HG03039 (cell line): ENCODE measurements at regions not wholly inside any gene's neighbourhood (a gene's known extent, or its start where the extent isn't known, plus 50 kb on each side); places are given as distances from the start of the nearest gene placed in this dataset.
A peak's percentile ranks its signal among the peaks of the same experiment; 100 is the strongest.
"Not testable (repeated sequence)": the region's sequence is repeated elsewhere in the genome, so short reads cannot be mapped to it uniquely, and the experiment has no call there.

Experiments used
- ATAC-seq: cut with Tn5 transposase; IDR thresholded peaks from one replicate; pipeline ENCODE4 v1.9.1; 2021; ENCODE audit warnings: mild to moderate bottlenecking, moderate library complexity; ENCODE audit not compliant: unreplicated experiment

DNA sequence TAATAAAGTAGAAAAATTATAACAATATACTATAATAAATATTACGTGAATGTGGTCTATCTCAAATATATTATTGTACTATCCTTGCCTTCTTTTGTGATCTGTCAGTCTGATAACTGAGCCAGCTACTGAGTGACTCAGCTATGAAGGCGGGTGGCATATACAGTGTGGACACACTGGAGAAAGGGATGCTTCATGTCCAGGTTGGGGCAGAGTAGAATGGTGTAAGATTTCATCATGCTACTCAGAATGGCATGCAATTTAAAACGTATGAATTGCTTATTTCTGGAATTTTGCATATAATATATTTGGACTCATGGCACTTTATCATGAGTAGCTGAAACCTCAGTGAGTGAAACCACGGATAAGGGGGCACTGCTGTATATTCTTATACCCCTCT is 172.9 kb upstream of the TBC1D5 start:
- ATAC-seq, result no peak

- no peak for ATAC-seq
Observed at GRCh38 chr3:17913359-17913758, 170.9 kb upstream of the TBC1D5 start.

GRCh38 chr3:17911986-17912760 is 169.7 kb upstream of the TBC1D5 start:
- no peak for ATAC-seq

DNA sequence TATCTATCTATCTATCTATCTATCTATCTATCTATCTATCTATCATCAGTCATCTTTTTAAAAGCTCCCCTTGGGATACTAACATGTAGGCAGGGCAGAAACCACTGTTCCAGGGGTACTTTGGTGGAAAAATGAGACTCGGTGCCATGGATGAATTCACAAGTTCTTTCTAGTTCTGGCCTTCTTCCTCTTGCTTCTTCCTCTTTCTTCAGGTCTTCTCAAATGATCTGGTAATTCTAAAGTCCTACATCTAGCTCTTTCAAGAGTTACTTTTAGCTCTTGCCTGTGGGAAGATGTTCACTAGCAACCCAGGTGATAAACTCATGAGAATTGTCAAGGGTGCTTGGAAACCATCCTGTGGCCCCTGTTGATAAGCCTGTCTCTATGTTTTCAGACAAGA is 168.5 kb upstream of the TBC1D5 start:
- ATAC-seq, result no peak

DNA sequence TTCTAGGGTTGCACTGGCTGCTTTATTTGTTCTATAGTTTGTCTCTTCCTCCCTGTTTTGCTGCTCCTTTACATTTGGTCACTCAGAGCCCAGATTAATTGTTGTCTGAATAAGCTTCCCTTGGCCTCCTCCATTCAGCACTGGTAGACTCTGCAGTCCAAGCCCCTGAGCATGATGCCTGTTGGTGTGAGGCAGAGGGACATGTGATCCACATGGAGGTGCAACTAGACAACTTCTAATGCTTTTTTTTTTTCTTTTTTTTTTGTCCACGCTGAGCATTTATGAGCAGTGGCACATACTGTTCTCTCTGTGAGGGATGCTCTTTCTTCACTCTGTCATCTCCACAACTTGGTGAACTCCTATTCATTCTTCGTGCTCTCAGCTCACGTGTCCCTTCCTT is 167.3 kb upstream of the TBC1D5 start:
- ATAC-seq, result no peak

- ATAC-seq, result no peak
Observed at GRCh38 chr3:17908399-17909191, 166.2 kb upstream of the TBC1D5 start.

- ATAC-seq, result no peak
Observed at GRCh38 chr3:17905996-17906395, 163.6 kb upstream of the TBC1D5 start.

GRCh38 chr3:17901893-17902292 is 159.5 kb upstream of the TBC1D5 start:
- ATAC-seq, result no peak

- no peak for ATAC-seq
Observed at GRCh38 chr3:17894434-17895060, 152.1 kb upstream of the TBC1D5 start.

GRCh38 chr3:17891139-17891856 is 148.9 kb upstream of the TBC1D5 start:
- no peak for ATAC-seq

GRCh38 chr3:17885986-17886385 is 143.6 kb upstream of the TBC1D5 start:
- no peak for ATAC-seq

- ATAC-seq, result no peak
Observed at GRCh38 chr3:17882981-17883380, 140.6 kb upstream of the TBC1D5 start.

DNA sequence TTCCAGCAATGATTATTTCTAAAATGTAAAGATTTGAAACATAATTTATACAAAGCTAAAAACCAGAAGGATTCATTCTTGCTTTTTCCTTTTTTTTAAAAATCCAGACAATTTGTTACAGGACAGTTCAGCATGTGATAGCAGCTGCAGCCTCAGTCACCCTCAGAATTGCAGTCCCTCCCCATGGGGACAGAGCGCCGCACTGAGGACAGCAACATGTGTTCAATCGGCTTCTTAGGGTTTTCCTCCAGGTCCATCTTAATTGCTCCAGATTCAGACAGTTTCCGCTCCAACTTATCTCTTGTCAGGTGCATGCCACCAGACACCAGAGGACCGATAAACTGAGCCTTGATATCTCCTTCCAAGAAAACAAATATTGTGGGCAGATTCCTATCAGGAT is 134.9 kb upstream of the TBC1D5 start:
- ATAC-seq, result no peak

DNA sequence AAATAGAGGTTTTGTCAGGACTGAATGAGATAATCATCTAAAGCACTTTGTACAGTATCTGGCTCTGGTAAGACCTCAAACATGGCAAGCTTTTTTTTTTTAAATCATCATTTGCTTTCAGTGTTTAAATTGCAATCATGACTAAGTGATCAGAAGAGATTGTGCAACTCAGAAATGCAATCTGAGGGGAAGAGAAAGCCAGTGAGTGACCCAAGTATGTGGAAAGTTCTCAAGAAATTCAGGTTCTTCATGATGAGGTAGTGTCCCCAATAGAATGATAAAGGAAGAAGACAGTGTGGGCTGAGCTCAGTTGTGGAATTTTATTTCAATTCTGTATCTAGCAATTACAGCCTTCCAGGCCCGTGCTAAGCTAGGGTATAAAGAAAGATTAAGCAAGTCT is 132.2 kb upstream of the TBC1D5 start:
- no peak for ATAC-seq

- ATAC-seq, result no peak
Observed at GRCh38 chr3:17872457-17872856, 130.0 kb upstream of the TBC1D5 start.

GRCh38 chr3:17865631-17866030 is 123.2 kb upstream of the TBC1D5 start:
- ATAC-seq, result no peak

DNA sequence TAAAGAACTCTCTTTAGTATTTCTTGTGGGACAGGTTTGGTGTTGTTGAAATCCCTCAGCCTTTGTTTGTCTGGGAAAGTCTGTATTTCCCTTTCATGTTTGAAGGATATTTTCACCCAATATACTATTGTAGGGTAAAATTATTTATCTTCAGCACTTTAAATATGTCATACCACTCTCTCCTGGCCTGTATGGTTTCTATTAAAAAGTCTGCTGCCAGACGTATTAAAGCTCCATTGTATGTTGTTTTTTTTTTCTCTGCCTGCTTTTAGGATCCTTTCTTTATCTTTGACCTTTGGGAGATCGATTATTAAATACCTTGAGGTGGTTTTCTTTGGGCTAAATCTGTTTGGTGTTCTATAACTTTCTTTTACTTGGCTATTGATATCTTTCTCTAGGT is 119.0 kb upstream of the TBC1D5 start:
- ATAC-seq, result no peak

GRCh38 chr3:17860840-17861471 is 118.5 kb upstream of the TBC1D5 start:
- not testable (repeated sequence) for ATAC-seq

DNA sequence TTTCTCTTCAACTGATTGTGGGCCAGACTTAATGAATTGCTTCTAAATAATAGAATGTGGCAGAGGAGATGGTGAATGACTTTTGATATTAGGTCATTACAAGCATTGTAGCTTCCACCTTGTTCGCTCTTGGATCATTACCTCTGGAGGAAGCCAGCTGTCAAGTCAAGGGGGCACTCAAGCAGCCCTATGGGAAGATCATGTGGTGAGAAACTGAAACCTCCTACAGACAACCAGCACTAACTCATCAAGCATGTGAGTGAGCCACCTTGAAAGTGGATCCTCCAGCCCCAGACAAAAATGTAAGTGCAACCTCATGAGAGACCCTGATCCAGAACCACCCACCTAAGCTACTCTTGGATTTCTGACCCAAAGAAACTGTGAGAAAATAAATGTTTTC is 109.8 kb upstream of the TBC1D5 start:
- ATAC-seq, result peak; percentile 54

- ATAC-seq, result no peak
Observed at GRCh38 chr3:17850448-17850847, 108.0 kb upstream of the TBC1D5 start.

DNA sequence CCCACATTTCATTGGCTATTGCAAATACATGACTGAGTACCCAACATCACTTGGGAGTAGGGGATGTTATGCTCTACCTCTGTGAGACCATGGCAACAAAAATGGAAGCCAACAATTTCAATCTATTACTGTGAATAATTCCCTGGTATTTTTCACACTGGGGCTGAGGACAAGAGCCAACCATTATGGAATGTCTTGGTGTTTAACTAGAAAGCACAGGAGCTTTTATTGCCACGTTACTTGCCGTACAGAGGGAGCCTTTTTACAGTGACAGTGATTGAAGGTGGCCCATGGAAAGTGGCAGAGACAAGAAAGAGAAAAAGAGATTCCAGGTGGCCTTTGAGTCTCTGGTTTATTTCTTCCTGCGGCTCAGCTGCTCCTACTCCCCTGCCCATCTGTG is 105.7 kb upstream of the TBC1D5 start:
- no peak for ATAC-seq
